ENCODE measurements at regions not wholly inside any gene's neighbourhood (a gene's known extent, or its start where the extent isn't known, plus 50 kb on each side); places are given as distances from the start of the nearest gene placed in this dataset.
"Not testable (repeated sequence)": the region's sequence is repeated elsewhere in the genome, so short reads cannot be mapped to it uniquely, and the experiment has no call there.

- no peak for DNase-seq
These were observed 404.4 kb downstream of the KCNA4 start for GRCh38 chr11:29612423-29612822.

GRCh38 chr11:29606330-29607031 lies 410.3 kb downstream of the KCNA4 start:
- no peak for DNase-seq

GRCh38 chr11:29600151-29600575 lies 416.7 kb downstream of the KCNA4 start:
- DNase-seq: not testable (repeated sequence)

GRCh38 chr11:29584342-29584741 lies 432.5 kb downstream of the KCNA4 start:
- DNase-seq: no peak

- no peak for DNase-seq
These were observed 438.0 kb downstream of the KCNA4 start for GRCh38 chr11:29578806-29579205.

- DNase-seq: no peak
These were observed 452.3 kb downstream of the KCNA4 start for GRCh38 chr11:29564486-29564885.

- DNase-seq: no peak
These were observed 454.6 kb downstream of the KCNA4 start for GRCh38 chr11:29562183-29562582.

- DNase-seq: no peak
These were observed 462.8 kb downstream of the KCNA4 start for GRCh38 chr11:29553990-29554389.

- DNase-seq: no peak
These were observed 478.3 kb downstream of the KCNA4 start for GRCh38 chr11:29538339-29539036.

GRCh38 chr11:29534836-29535235 lies 482.0 kb downstream of the KCNA4 start:
- DNase-seq: no peak

- DNase-seq: no peak
These were observed 485.9 kb downstream of the KCNA4 start for GRCh38 chr11:29530961-29531360.

GRCh38 chr11:29527391-29527936 lies 489.4 kb downstream of the KCNA4 start:
- DNase-seq: no peak

GRCh38 chr11:29518389-29519174 lies 498.2 kb downstream of the KCNA4 start:
- no peak for DNase-seq

GRCh38 chr11:29511394-29511793 lies 505.4 kb downstream of the KCNA4 start:
- DNase-seq: no peak

- no peak for DNase-seq
These were observed 509.5 kb downstream of the KCNA4 start for GRCh38 chr11:29507376-29507775.

GRCh38 chr11:29495676-29496075 lies 521.2 kb downstream of the KCNA4 start:
- no peak for DNase-seq

- no peak for DNase-seq
These were observed 525.9 kb downstream of the KCNA4 start for GRCh38 chr11:29490938-29491337.

- no peak for DNase-seq
These were observed 530.5 kb downstream of the KCNA4 start for GRCh38 chr11:29486301-29486700.

GRCh38 chr11:29485641-29486040 lies 531.2 kb downstream of the KCNA4 start:
- DNase-seq: no peak

- DNase-seq: no peak
These were observed 532.3 kb downstream of the KCNA4 start for GRCh38 chr11:29484548-29484947.

GRCh38 chr11:29483831-29484230 lies 533.0 kb downstream of the KCNA4 start:
- DNase-seq: no peak

GRCh38 chr11:29482510-29482909 lies 534.3 kb downstream of the KCNA4 start:
- DNase-seq: no peak

- no peak for DNase-seq
These were observed 535.1 kb downstream of the KCNA4 start for GRCh38 chr11:29481738-29482137.
